ENCODE measurements at regions not wholly inside any gene's neighbourhood (a gene's known extent, or its start where the extent isn't known, plus 50 kb on each side); places are given as distances from the start of the nearest gene placed in this dataset.

GRCh38 chr17:70936724-70937123 is 767.4 kb downstream of the KCNJ2 start:
- Histone ChIP-seq H3K4me3 (no peak overlapping the region), H3K36me3 (no peaks in the 10 kb centered on the region), H3K27me3 (no peaks in the 10 kb centered on the region), H3K27ac (replicated peaks in 1 of 4) (no peak overlapping the region), H3K4me1 (no peaks in the 10 kb centered on the region), H3K9me3 (no peaks in the 10 kb centered on the region)
- no peak for TF ChIP-seq CTCF (IDR thresholded peaks at IDR 0.05)
- TF ChIP-seq EP300 (IDR thresholded peaks at IDR 0.05) = no peak
- no peak for TF ChIP-seq POLR2A (IDR thresholded peaks at IDR 0.05; ENCODE audit: low read depth)
- TF ChIP-seq POLR2AphosphoS5 (IDR thresholded peaks at IDR 0.05) = no peak
- DNase-seq (ENCODE audit: extremely low spot score) = no peak
- intact Hi-C loops (cut with DNase I) = no loop called here
- 89% methylated on average over 1 of the region's 1 CpG for WGBS

GRCh38 chr17:70938336-70938735 is 769.0 kb downstream of the KCNJ2 start:
- no peak overlapping the region for H3K4me3 ChIP-seq
- H3K27me3 ChIP-seq = no peaks in the 10 kb centered on the region
- DNase-seq (ENCODE audit: extremely low spot score) = no peak
- no peaks in the 10 kb centered on the region for H3K4me1 ChIP-seq
- 69% methylated on average over 7 of the region's 7 CpGs for WGBS
- intact Hi-C loops (cut with DNase I) = no loop called here
- TF ChIP-seq EP300 (IDR thresholded peaks at IDR 0.05) (no peak), POLR2A (IDR thresholded peaks at IDR 0.05; ENCODE audit: low read depth) (no peak), POLR2AphosphoS5 (IDR thresholded peaks at IDR 0.05) (no peak), CTCF (IDR thresholded peaks at IDR 0.05) (no peak)
- no peaks in the 10 kb centered on the region for H3K36me3 ChIP-seq
- no peak overlapping the region for H3K27ac ChIP-seq (replicated peaks in 1 of 4)
- no peaks in the 10 kb centered on the region for H3K9me3 ChIP-seq

- H3K9me3 ChIP-seq = no peaks in the 10 kb centered on the region
Observed at GRCh38 chr17:70945386-70945785, 776.1 kb downstream of the KCNJ2 start.

GRCh38 chr17:70947215-70947614 is 777.9 kb downstream of the KCNJ2 start:
- no peaks in the 10 kb centered on the region for H3K9me3 ChIP-seq
- H3K27me3 ChIP-seq = no peaks in the 10 kb centered on the region
- TF ChIP-seq EP300 (IDR thresholded peaks at IDR 0.05) = no peak
- no peak for TF ChIP-seq POLR2A (IDR thresholded peaks at IDR 0.05; ENCODE audit: low read depth)
- no peak for TF ChIP-seq POLR2AphosphoS5 (IDR thresholded peaks at IDR 0.05)
- no peak for TF ChIP-seq CTCF (IDR thresholded peaks at IDR 0.05)
- no peak overlapping the region for H3K27ac ChIP-seq (replicated peaks in 1 of 4)
- no peaks in the 10 kb centered on the region for H3K36me3 ChIP-seq
- no peaks in the 10 kb centered on the region for H3K4me1 ChIP-seq
- WGBS = 94% methylated on average over 2 of the region's 2 CpGs
- H3K4me3 ChIP-seq = no peak overlapping the region
- intact Hi-C loops (cut with DNase I) = no loop called here
- DNase-seq (ENCODE audit: extremely low spot score) = no peak

More at GRCh38 chr17:70945386-70945785, 776.1 kb downstream of the KCNJ2 start:
- DNase-seq (ENCODE audit: extremely low spot score) = no peak
- TF ChIP-seq POLR2A (IDR thresholded peaks at IDR 0.05; ENCODE audit: low read depth) = no peak
- no peak for TF ChIP-seq CTCF (IDR thresholded peaks at IDR 0.05)
- no peak for TF ChIP-seq EP300 (IDR thresholded peaks at IDR 0.05)
- no peak for TF ChIP-seq POLR2AphosphoS5 (IDR thresholded peaks at IDR 0.05)
- Histone ChIP-seq H3K27ac (replicated peaks in 1 of 4) (no peak overlapping the region), H3K4me1 (no peaks in the 10 kb centered on the region), H3K36me3 (no peaks in the 10 kb centered on the region), H3K27me3 (no peaks in the 10 kb centered on the region), H3K4me3 (no peak overlapping the region)
- 96% methylated on average over 5 of the region's 5 CpGs for WGBS
- intact Hi-C loops (cut with DNase I) = no loop called here
